ENCODE measurements at regions not wholly inside any gene's neighbourhood (a gene's known extent, or its start where the extent isn't known, plus 50 kb on each side); places are given as distances from the start of the nearest gene placed in this dataset.

DNA sequence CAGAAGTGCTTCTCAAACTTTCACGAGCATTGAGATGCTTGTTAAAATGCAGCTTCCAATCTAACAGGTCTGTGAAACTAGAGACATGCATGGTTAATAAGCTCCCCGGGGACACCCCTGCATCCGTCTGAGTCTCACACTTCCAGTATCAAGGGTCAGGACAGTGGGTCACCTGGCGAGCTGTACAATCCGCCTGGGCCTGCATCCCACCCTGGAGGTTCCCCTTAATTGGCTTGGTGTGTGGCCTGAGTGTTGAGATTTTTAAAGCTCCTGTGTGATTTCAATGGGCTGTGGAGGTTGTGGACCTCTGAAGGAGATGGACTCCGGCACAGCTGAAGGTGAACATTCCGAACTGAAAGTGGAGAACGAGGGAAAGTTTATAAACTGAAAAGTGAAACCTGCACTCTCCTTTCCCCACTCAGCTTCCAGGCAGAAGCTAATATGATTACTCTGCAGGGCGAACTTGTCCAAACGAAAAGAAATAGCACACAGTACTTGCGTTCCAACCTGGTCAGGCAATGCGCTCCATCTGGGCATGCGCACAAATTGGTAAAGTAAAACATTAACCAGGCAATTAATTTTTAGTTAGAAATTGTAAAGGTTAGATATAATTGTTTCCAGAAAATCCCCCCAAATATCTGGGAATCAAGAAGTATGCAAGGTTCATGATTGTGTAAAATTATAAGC lies 191.7 kb upstream of the ALKAL2 start:
- DNase-seq (ENCODE audit: low spot score), result no peak

DNA sequence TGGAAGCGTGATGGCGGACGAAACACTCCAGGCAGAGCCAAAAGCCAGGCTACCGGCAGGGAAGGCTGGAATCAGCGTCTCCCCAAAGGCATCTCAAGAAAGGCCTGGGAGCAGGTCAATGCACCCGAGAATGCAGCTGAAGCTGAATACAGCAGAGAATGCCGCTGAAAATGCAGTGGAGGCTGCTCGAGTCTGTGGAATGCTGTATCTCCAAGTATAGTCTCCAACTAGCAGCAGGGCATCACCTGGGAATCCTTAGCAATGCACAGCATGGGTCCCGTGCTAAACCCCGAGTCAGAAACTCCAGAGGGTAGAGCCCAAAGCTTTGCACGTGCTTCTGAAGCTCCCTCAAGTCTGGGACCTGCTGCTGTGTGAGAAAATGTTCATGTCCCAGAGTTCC lies 191.1 kb upstream of the ALKAL2 start:
- no peak for DNase-seq (ENCODE audit: low spot score)

- DNase-seq (ENCODE audit: low spot score), result no peak
Observed at GRCh38 chr2:471560-471959, 183.7 kb upstream of the ALKAL2 start.

DNA sequence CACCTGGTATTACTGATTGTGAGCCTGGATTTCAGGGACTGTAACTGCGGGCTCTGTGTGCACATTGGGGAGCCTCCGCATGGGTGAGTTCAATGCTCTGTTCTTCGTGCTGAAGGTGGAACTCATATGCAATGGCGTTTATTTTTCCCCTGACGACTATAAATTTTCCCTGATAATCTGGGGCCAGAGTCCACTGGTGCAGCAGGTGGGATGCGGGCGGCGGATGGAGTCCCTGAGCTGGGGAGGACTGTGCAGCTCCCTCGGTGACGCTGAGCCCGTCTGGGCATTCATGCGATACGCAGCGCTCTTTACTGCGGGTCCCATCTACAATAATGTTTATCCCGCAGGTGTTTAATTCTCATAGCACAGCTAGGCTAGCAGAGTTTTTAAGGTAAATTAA lies 181.6 kb upstream of the ALKAL2 start:
- no peak for DNase-seq (ENCODE audit: low spot score)

- DNase-seq (ENCODE audit: low spot score), result no peak
Observed at GRCh38 chr2:468648-469336, 180.9 kb upstream of the ALKAL2 start.

DNA sequence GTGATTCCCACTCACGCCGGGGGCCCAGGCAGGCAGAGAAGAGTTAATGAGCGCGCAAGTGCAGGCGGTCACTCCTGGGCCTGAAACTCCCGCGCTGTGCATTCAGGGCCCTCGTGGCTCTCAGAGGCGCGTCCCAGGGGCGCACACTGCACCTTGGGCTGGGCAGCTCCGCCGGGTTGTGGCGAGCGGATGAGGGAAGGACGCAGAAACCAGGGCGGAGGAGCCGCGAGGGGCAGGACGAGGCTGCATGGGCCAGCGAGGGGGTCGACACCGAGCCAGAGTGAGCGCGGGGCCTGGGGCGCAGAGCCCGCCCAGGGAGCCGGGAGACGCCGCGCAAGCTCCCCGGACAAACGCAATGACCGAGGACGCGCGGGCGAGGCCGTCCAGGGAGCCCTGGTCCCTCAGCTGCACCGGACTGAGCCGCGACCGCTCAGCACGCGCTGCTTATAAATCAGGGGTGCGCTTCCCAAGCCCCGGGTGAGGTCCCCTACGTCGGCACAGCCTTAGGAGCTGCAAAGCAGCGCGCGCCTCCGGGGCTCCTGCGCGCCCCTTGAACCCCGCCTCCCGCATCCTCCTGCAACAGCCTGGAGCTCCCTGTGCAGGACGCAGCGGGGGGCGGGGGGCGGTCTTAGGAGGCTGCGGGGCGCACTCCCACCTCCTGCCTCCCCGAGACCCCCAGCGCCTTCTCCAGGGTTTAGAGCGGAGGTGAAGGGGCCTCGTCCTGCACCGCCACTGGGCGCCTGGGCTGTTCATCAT lies 180.2 kb upstream of the ALKAL2 start:
- DNase-seq (ENCODE audit: low spot score), result no peak

GRCh38 chr2:467543-467891 lies 179.6 kb upstream of the ALKAL2 start:
- no peak for DNase-seq (ENCODE audit: low spot score)

DNA sequence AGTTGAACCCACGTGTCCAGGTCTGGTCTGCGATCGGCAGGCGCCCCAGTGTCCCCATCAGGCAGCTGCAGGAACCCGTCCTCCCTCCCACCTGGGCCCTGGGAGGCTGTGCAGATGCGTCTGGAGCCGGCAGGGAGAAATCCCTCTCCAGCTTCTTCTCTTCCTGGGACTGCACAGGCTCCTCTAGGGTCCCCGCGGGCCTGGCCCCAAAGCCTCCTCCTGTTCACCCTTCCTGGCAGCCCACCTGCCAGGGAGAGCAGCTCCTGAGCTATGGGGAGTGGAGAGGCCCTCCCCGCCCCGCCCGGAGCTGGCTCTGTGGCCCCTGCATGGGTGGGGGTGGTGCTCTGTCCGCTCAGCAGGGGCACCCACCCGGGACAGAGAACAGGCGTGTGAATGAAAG lies 179.2 kb upstream of the ALKAL2 start:
- DNase-seq (ENCODE audit: low spot score), result no peak

DNA sequence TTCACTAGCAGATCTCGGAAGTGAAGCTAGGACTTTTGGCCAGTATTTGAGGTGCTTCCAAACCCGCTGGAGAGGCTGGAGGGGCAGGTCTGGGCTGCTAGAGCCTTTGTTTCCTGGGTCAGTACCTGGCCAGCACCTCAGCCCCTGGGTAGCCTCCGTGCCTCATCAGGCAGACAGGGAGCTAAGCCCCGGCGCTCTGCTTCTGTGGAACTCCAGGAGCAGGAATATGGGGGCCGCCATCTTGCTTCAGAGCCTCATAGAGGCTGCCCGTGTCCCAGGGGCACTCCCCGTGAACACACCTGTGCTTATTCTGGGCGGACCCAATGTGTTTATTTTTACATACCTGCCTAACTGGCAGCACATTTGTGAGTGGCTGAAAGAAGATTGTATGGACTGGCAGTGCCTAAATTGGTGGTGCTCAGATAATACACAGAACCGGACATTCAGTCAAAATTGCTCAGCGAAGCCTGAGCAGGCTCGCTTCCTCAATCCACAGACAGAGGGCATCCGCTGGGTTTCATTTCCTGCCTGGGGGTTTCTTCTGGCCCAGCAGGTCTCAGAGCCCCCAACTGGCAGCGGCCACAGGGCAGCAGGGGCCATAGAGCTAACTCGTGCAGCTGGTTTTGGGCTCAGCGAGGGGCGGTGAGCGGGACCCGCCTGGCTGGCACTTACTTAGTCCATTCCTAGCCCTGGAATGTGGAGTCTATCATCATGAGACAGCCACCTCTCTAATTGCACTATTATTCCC lies 176.8 kb upstream of the ALKAL2 start:
- no peak for DNase-seq (ENCODE audit: low spot score)

DNA sequence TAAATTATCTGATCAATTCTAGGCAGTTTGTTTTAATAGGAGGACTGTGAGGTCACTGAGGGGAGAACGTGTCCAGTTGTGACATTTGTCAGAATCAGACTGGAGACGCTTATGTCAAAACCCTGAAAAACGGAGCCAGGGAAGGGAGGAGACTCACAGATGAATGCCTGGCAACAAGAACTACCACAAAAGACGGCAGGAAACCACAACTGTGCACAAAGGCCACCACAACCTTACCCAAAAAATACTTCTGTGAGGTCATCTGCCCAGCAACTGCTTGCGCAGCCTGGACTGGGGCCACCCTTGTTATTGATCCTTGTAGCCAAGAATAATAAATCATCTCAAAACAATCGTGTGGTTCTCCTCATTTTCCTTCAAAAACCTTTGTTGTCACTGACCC lies 173.0 kb upstream of the ALKAL2 start:
- no peak for DNase-seq (ENCODE audit: low spot score)

DNA sequence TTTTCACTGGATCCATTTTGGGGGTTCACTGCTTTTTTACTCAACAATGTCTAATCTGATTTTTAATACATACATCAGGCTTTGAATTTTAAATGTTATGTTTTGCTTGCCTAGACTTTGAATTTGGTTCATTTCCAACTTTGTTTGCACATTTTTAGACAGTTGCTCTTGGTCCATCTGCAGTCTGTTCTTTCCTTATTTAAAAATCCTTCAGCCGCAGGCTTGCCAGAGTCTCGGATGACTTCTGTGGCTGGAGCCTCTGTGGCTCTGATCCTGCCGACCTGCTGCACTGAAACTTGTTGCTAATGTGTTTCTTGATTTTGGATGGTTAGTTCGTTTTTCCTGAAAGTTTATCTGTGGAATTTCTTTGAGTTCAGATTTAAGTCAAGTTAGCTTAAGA lies 172.0 kb upstream of the ALKAL2 start:
- no peak for DNase-seq (ENCODE audit: low spot score)

DNA sequence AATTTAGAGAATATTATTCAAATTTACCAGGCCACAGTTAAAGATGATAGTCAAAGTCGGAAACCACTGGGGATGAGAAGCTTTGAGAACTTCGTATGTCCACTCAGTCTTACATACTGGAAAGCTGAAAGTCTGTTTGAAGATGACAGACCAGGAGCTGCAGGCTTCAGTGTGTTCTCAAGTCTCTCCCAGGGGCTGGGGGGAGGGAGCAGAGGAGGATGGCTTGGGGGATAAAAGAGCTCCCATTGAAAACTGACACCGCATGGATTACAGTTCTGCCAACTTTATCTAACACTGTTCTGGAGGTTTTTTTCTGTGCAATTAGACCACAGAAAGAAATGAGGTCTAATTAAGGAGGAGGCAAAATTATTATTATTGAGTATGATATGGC lies 170.5 kb upstream of the ALKAL2 start:
- no peak for DNase-seq (ENCODE audit: low spot score)

GRCh38 chr2:457792-458424 lies 170.0 kb upstream of the ALKAL2 start:
- DNase-seq (ENCODE audit: low spot score), result no peak

DNA sequence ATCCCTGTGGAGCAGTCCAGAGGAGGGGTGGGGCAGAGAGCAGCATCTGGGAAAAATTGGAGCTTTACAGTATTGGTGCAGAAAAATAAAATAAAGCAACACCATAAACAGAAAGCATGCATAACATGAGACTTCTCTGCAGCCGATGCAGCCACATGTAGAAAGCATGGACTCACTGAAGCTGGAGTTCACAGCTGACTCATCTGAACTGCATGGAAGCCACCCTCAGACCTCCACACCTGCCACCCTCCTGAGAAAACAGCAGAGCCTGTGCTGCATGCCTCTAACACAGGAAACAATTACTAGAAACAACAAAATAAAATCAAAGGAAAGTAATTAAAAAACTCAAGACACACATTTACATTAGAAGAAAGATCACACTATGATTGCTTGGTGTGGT lies 169.4 kb upstream of the ALKAL2 start:
- DNase-seq (ENCODE audit: low spot score), result no peak

DNA sequence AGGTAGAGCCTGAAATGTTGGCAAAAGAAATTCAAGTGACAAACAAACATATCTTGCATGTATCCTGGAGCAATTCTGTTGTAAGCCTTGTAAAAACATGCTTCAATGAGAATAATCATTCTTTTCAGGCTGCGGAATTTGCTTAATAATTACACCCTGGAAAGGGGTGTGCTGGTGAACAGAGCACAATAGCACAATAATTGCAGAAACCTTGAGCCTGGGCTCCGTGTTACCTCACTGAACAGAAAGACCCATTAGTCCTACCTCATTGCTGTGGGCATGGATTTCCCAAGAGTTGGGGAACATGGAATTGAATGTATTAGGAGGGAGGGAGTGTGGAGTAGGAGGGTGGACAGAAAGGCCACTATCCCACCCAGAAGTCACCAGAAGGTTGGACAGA lies 168.0 kb upstream of the ALKAL2 start:
- DNase-seq (ENCODE audit: low spot score), result no peak

DNA sequence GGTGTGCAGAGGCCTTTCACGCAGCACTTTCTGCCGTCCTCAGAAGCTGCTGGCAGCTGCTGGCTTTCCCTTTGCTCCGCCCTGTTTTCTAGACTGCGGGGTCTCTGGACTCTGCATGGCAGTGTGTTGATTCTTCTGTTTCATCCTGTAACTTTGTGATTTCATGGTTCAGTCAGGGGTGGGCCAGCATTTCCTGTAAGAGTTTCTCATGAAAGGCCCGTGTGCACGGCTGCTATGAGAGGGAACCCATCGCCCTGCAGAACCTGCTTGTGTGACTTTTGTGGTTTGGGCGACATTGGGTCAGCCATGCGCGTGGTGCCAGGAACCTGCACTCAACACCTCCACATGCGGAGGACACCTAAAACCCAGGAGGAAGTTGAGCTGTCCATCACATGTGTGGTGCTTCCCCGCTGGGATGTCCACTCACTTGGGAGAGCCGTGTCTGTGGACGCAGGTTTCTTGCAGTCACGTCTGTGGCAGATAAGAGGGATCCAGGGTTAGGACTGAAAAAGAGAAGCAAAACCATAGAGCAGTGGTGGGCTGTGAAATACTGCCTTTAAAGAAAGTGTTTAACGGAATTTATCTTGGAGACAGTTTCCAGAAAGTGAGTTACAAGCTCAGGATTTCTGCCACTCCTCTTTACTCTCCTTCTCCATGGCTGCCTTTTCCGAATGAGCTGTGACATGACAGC lies 167.3 kb upstream of the ALKAL2 start:
- no peak for DNase-seq (ENCODE audit: low spot score)

DNA sequence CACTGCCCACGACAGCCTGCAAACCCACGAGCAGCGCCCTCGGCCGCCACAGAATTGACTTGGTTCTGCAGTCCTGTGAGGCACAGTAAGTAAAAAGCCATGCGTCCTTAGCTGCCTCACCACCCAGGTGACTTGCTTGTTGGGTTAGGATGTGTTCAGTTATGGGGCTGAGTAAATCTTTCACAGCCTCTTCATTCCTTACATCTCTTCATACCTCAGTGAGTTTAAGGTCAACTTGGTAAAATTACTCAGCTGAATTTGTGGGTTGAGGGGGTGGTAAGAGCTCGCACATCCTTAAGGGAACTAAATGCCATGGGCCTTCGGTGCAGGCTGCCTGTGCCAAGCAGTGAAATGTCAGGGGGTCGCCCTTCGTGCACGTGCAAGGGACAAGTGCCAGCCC lies 165.2 kb upstream of the ALKAL2 start:
- no peak for DNase-seq (ENCODE audit: low spot score)

GRCh38 chr2:451495-451894 lies 163.6 kb upstream of the ALKAL2 start:
- no peak for DNase-seq (ENCODE audit: low spot score)

DNA sequence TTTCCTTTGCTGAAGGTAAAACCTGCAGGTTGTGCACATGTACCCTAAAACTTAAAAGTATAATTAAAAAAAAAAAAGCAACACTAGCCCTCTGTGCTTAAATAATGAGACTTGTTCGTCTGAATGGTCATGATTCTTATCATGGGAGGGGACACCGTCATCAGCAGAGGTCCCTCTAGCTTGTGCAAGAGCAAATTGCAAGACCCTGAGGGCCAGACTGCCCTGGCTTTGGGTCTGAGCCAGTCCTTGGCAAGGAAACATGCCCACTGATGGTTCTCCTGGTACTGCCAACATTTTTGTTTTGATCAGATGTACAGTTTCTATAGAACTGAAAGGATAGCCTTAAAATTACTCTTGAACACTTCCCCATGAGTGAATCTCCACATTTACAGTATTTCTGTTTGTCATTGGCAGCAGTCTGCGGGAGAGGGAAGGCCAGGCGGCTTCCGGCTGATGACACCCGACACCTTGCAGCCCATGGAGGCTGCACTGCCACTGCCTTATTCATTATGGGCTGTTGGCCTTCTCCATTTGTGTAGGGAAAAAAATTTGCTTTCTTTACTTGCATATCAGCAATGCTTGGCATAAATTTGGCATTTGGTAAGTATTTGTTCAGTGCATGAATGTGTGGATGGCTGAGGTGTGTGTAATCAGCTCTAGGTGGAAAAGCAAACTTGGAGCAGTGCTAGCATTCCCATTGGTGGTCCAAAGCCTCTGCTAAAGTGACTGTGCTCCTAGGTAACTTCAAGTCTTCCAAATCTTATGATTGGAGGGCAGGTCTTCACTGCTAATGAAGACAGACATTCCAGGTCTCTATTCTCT lies 161.6 kb upstream of the ALKAL2 start:
- no peak for DNase-seq (ENCODE audit: low spot score)

GRCh38 chr2:447902-448665 lies 160.2 kb upstream of the ALKAL2 start:
- DNase-seq (ENCODE audit: low spot score), result no peak
